Gastroesophageal sphincter (tissue), 3 donors: ENCODE measurements at regions not wholly inside any gene's neighbourhood (a gene's known extent, or its start where the extent isn't known, plus 50 kb on each side); places are given as distances from the start of the nearest gene placed in this dataset.

ENCODE experiments used
- EP300 ChIP-seq: sonication (generic); formaldehyde crosslinking; IDR thresholded peaks from one replicate; pipeline ENCODE4 v1.6.1; 2017; ENCODE audit warnings: antibody characterized with exemption, mild to moderate bottlenecking
- POLR2A ChIP-seq, 2 donors: fragments of 450-650 bp; IDR thresholded peaks; one replicate each; pipeline ENCODE4 v1.6.1; 2017; ENCODE audit warnings: antibody characterized with exemption in 2 of 2, mild to moderate bottlenecking in 2 of 2, moderate library complexity in 1 of 2
- POLR2AphosphoS5 ChIP-seq: sonication (generic); formaldehyde crosslinking; IDR thresholded peaks from one replicate; pipeline ENCODE4 v1.6.1; 2017; ENCODE audit warnings: antibody characterized with exemption
- TF ChIP-seq, protein P1 (sequence below), 4 experiments: fragments of 200-600 bp in 2 of 4; fragments of 450-650 bp in 2 of 4; sonication (generic) in 1 of 4; IDR thresholded peaks; one replicate each; pipeline ENCODE4 v1.5.1; 2017 to 2019; ENCODE audit warnings: antibody characterized with exemption in 4 of 4, mild to moderate bottlenecking in 2 of 4, moderate library complexity in 2 of 4

DNA sequence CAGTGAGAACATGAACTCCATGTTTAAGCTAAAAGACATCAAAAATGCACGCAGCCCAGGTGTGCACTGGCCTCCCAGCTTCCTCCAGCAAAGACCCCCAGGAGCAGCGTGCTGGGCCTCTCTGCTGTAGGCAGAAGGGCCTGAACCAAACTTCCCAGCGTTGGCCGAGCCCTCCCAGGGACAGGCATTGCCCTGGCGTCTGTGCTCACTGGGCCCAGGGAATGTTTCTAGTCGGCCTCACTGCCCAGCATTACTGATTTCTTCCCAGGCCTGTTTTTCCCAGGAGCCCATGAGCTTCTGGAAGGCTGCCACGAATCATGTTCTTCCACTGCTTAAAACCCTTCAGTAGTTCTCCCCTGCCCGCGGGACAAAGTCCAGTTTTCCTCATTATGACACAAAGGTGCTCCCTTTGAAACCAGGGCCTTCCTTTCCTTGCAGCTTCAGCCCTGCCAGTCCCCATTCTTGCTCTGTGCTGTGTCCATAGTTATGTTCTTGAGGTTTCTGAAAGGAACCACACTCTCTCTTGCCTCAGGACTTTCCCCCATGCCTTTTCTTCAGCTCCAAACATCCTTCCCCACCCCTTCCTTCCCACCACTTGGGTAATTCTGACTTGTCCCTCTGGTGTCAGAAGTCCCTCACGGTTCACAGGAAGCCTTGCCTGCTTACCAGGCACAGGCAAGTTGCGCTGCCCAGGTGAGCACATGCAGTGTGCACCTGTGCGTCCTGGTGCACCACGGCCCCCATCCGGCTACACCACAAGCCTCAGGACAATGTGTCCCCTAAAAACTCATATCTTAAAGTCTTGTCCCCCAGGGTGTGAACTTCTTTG, 93.4 kb upstream of the ENPP6 start:
- TF ChIP-seq EP300 = no peak
- TF ChIP-seq, protein P1, sequence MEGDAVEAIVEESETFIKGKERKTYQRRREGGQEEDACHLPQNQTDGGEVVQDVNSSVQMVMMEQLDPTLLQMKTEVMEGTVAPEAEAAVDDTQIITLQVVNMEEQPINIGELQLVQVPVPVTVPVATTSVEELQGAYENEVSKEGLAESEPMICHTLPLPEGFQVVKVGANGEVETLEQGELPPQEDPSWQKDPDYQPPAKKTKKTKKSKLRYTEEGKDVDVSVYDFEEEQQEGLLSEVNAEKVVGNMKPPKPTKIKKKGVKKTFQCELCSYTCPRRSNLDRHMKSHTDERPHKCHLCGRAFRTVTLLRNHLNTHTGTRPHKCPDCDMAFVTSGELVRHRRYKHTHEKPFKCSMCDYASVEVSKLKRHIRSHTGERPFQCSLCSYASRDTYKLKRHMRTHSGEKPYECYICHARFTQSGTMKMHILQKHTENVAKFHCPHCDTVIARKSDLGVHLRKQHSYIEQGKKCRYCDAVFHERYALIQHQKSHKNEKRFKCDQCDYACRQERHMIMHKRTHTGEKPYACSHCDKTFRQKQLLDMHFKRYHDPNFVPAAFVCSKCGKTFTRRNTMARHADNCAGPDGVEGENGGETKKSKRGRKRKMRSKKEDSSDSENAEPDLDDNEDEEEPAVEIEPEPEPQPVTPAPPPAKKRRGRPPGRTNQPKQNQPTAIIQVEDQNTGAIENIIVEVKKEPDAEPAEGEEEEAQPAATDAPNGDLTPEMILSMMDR (IDR thresholded peaks at IDR 0.05) = no peak
- TF ChIP-seq POLR2A (IDR thresholded peaks at IDR 0.05) = no peak
- no peak for TF ChIP-seq POLR2AphosphoS5
